Omental fat pad (tissue), 3 donors: ENCODE measurements at regions not wholly inside any gene's neighbourhood (a gene's known extent, or its start where the extent isn't known, plus 50 kb on each side); places are given as distances from the start of the nearest gene placed in this dataset.

Experiments
- ATAC-seq: fragments of 150-250 bp; one replicate; pipeline ENCODE4 v1.9.1; 2016; ENCODE audit warnings: mild to moderate bottlenecking, moderate library complexity; ENCODE audit not compliant: low FRiP score
- DNase-seq: peaks from one replicate; pipeline ENCODE4 v3.0.0-alpha.2; 2019; ENCODE audit warnings: low spot score
- TF ChIP-seq, protein P1 (sequence below), 3 donors: fragments of 450-650 bp; IDR thresholded peaks; one replicate each; pipeline ENCODE4 v1.5.1; 2016 to 2017; ENCODE audit warnings: antibody characterized with exemption in 3 of 3, mild to moderate bottlenecking in 3 of 3, moderate library complexity in 2 of 3

DNA sequence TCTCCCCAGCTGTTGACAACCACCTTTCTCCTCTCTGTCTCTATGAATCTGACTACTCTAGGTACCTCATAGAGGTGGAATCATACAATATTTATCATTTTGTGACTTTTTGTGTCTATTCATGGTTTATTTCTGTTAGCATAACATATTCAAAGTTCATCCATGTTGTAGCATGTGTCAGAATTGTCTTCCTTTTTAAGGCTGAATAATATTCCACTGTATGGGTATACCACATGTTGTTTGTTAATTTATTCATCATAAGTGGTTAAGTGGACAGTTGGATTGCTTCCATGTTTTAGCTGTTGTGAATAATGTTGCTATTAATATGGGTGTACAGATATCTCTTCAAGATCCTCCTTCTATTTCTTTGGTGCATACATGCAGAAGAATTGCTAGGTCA is 69.9 kb upstream of the COMTD1 start:
- DNase-seq (no peak), ATAC-seq (no peak)
- TF ChIP-seq, protein P1, sequence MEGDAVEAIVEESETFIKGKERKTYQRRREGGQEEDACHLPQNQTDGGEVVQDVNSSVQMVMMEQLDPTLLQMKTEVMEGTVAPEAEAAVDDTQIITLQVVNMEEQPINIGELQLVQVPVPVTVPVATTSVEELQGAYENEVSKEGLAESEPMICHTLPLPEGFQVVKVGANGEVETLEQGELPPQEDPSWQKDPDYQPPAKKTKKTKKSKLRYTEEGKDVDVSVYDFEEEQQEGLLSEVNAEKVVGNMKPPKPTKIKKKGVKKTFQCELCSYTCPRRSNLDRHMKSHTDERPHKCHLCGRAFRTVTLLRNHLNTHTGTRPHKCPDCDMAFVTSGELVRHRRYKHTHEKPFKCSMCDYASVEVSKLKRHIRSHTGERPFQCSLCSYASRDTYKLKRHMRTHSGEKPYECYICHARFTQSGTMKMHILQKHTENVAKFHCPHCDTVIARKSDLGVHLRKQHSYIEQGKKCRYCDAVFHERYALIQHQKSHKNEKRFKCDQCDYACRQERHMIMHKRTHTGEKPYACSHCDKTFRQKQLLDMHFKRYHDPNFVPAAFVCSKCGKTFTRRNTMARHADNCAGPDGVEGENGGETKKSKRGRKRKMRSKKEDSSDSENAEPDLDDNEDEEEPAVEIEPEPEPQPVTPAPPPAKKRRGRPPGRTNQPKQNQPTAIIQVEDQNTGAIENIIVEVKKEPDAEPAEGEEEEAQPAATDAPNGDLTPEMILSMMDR (IDR thresholded peaks at IDR 0.05) = no peak

DNA sequence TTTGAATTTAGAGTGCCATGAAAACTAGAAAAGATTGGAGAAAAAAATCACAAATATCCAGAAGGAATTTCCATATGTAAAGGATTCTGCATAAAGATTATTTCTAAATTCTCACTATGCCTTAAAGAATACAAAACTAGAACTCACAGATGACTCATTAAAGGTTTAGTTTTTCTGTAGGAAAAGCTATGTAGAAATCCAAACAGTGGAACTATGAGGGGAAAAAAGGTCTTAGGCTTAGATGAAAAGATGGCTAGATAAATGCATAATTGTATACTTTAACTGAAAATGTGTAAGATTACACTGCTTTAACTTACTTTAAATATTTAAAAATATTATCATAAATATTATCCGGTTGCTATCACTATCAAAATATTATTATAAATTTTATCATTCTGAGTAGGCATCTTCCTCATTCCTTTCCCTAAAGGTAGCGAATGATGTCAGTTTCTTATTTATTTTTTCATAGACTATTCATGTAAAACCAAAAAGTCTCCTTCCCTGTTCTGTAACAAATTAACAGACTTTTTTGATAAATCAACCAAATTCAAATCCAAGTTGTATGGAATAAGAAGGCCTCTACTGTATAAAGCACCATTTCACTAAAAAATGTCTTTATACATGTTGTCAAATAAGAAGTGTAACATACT is 69.1 kb upstream of the COMTD1 start:
- ATAC-seq (no peak), DNase-seq (no peak)
- TF ChIP-seq, protein P1 (IDR thresholded peaks at IDR 0.05) = no peak

DNA sequence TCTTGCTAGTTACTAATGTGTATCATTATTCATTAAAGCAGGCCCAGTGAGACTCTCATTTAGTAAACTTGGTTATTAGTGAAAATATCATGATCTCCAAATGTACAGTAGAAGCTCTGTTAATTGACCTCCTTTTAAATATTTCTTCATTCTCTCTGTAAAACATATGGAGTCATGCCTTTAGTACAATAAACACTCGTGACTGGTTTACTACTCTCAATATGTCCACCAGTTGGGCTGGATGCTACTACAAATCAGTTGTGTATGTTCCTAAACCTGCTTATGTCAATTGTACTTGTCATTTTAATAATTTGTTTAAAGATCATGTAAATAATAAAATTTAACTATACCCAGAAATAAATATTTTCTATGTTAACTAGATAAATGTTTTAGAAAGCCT is 68.6 kb upstream of the COMTD1 start:
- TF ChIP-seq, protein P1 (IDR thresholded peaks at IDR 0.05) = no peak
- DNase-seq (no peak), ATAC-seq (no peak)

DNA sequence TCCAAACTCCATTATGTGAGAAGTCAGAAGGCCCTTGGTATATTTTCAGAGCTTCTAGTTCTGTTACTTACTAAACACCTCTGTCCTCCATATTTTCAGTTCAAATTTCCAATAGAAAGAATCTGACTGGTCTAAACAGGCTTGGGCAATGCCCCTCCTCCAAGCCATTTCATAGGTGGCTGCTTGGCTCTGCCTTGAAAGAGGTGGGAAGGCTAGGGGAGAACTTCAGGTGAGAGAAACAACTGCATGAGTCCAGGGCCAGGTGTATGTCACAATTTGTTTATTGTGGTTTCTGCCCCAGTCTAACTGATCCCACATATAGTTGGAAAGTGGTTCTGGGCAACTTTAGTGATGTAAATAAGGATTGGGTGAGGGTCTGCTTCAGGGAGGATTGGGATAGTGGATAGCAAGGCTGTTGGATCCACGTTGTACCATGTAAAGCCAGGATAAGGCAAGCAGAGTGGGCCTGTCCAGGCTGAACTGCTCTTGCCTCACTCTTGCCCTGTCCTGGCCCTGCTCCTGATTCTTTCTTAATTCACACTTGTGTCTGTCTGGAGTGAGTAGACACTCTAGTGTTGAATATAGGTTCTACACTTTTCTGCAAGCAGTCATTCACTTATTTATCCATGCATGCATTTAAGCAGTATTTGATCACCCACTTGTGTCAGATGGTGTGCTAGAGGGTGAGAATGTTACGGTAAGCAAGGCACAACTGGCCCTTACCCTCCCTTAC is 67.5 kb upstream of the COMTD1 start:
- DNase-seq (no peak), ATAC-seq (no peak)
- TF ChIP-seq, protein P1 (IDR thresholded peaks at IDR 0.05) = no peak

GRCh38 chr10:75302029-75302428 is 66.3 kb upstream of the COMTD1 start:
- no peak for ATAC-seq
- TF ChIP-seq, protein P1 (IDR thresholded peaks at IDR 0.05) = no peak
- no peak for DNase-seq

DNA sequence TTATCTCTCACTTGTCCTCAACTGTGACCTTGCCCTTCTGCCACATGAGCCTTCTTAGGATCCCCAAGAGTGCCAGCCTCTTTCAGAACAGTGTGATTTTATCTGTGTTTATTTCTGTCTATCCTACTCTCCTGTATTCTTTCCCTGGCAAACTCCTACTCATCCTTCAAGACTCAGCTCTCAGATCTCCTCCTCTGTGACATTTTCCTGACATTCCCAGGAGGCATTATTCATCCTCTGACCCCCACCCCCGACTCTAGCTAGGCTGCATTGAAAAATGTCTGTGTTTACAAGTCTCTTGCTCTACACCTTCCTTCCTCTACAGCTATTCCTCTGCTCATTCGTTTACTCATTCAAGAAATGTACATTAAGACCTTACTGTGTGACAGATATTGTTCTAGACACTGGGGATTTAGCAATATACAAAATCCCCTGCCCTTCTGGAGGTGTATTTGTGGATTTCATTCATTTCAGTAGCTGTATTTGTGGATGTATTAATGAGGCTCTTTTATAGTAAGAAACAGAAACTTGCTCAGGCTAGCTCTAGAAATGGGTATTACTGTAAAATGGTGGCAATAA is 61.4 kb upstream of the COMTD1 start:
- TF ChIP-seq, protein P1 (IDR thresholded peaks at IDR 0.05) = no peak
- DNase-seq (no peak), ATAC-seq (no peak)
